Astrocyte of the spinal cord (primary cell): ENCODE measurements at regions not wholly inside any gene's neighbourhood (a gene's known extent, or its start where the extent isn't known, plus 50 kb on each side); places are given as distances from the start of the nearest gene placed in this dataset.

Experiments
- DNase-seq: peaks from one replicate; pipeline ENCODE4 v3.0.0; 2011; ENCODE audit warnings: low read depth, low spot score
- H3K4me3 ChIP-seq: 2 replicates; pipeline ENCODE4 v1.5.1; 2011; ENCODE audit warnings: low read depth, mild to moderate bottlenecking, low read length, moderate library complexity
- in situ Hi-C: cut with HindIII; loops from 2 replicates; pipeline ENCODE4 v1.10.0; 2017; ENCODE audit warnings: low sequenced_read_pairs
- TF ChIP-seq, protein P1 (sequence below): IDR thresholded peaks from 2 replicates; pipeline ENCODE4 v1.5.1; 2012; ENCODE audit warnings: low read depth, mild to moderate bottlenecking, low read length, inconsistent platforms

DNA sequence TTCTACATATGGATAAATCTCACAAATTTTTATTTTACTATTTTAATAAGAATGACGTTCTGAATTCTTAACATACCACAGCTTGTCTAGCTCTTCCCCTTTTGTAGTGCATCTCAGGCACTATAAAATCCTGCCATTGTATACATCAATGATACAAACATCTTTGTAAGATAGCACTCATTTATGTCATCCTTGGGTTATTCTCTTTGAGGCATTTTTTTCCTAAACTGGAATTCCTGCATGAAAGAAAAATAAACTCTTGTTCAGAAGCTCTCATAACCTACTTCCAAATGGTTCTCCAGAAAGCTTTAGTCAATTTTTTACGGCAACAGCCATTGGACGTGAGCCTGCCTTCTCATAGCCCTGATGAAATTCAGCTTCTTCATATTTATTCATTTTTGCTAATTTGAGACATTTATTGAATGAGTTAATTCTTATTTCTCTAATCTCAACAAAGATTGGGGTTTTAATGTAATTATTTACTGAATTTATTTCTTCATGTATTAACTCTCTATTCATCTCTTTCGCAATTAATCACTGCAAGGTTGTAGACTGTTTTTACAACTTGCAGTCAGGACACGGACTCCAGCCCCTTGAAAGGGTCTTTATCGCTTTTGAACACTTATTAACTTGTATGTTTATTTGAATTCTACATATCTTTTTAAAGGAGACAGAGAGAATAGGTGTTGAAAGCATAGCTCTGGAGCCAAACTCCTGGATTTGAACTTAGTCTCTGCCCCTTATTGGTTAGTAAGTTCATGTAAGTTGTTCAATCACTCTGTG lies 57.6 kb upstream of the PARD3B start:
- in situ Hi-C loops: no loop called here
- H3K4me3 ChIP-seq: no peak overlapping the region
- TF ChIP-seq, protein P1, sequence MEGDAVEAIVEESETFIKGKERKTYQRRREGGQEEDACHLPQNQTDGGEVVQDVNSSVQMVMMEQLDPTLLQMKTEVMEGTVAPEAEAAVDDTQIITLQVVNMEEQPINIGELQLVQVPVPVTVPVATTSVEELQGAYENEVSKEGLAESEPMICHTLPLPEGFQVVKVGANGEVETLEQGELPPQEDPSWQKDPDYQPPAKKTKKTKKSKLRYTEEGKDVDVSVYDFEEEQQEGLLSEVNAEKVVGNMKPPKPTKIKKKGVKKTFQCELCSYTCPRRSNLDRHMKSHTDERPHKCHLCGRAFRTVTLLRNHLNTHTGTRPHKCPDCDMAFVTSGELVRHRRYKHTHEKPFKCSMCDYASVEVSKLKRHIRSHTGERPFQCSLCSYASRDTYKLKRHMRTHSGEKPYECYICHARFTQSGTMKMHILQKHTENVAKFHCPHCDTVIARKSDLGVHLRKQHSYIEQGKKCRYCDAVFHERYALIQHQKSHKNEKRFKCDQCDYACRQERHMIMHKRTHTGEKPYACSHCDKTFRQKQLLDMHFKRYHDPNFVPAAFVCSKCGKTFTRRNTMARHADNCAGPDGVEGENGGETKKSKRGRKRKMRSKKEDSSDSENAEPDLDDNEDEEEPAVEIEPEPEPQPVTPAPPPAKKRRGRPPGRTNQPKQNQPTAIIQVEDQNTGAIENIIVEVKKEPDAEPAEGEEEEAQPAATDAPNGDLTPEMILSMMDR: no peak
- no peak for DNase-seq

DNA sequence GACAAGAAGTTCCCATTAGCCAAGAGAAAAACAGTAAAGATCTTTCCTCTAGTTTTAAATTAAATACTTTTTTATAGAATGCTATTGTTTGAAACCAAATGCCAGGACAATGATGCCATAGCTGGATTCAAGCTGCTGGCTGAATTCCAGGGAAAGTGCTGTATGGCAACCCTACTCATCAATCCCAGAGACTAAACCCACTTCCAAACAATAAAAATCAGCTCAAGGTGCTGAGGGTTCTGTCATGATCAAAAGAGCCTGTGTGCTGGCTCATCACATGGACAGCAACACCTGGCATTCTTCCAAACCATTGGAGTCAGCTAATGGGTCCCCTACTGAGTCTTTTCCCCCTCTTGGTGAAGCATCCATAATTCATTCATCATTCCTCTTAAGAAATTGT lies 53.7 kb upstream of the PARD3B start:
- no peak overlapping the region for H3K4me3 ChIP-seq
- TF ChIP-seq, protein P1: no peak
- peak; percentile 62 for DNase-seq
- in situ Hi-C loops: no loop called here

DNA sequence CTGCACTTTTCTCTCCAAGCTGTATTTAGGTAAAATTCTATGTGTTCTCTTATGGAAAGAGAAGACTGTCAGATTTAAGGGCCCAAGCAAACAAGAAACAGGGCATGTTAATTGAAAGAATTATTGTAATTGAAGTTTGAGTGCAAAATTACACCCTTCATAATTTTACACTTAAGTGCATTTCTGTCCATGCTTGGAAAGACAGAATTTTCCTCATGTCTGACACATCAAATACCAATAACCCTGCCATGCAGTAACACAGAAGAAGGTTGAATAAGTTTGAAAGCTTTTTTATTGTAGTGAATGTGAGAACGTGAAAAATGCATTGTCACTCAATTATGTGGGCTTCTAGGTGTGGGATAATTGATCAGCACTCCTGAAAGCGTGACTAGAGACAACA lies 52.9 kb upstream of the PARD3B start:
- no peak overlapping the region for H3K4me3 ChIP-seq
- no peak for DNase-seq
- TF ChIP-seq, protein P1: no peak
- in situ Hi-C loops: no loop called here

DNA sequence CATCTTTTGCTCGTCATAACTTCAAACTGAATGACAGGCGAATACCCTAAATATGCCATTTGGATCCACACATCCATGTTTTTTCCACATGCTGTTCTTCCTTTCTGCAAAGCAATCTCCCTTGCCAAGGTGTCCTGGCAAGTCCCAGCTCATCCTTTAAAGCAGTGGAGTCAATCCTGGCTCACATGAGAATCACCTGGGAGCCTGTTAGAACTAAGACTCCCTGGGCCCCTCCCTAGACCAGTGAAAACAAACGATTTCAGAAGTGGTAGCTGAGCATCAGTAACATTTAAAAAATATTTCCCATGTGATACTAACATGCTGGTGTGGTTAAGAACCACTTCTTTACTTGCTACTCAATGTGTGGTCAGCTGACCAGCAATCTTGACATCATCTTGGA lies 50.6 kb upstream of the PARD3B start:
- in situ Hi-C loops: no loop called here
- no peak overlapping the region for H3K4me3 ChIP-seq
- TF ChIP-seq, protein P1: no peak
- no peak for DNase-seq

DNA sequence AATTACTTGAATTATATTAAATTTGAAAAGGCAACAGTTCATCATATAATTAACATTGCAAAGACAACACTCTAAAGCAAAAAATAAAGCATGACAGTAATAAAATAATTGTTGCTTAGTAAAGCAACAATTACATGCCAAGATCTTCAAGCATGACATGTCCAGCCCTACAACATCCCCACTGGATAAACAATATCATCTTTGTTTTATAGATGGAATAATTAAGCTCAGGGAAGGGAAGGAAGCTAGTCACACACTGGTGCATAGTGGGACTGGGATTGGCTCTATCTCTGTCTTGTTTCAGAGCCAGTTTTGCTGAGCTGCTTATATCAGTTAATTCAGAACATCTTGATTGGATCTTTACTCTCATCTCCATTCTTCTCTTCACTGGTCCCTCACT lies 49.9 kb upstream of the PARD3B start:
- no peak overlapping the region for H3K4me3 ChIP-seq
- in situ Hi-C loops: no loop called here
- no peak for DNase-seq
- TF ChIP-seq, protein P1: no peak
